ENCODE measurements at regions not wholly inside any gene's neighbourhood (a gene's known extent, or its start where the extent isn't known, plus 50 kb on each side); places are given as distances from the start of the nearest gene placed in this dataset.
"Not testable (repeated sequence)": the region's sequence is repeated elsewhere in the genome, so short reads cannot be mapped to it uniquely, and the experiment has no call there.

DNA sequence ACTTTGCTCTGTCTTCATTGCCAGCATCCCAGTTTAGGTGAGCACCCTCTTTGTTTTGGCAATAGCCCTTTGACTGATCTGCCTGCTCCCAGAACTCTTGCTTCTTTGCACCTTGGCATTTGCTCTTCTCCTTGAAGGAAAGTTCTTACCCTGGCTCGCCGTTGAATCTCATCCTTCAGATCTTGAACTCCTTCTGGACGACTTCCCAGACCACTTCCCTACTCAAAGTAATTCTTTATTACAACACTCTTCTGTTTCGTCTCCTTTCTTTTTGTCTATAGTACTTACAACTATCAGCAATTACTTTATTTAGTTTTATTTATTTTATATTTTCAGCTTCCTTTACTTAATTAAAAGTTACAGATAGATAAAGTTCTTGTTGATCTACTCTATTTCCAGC lies 1510.1 kb downstream of the MAT2B start:
- H3K36me3 ChIP-seq (ENCODE audit: control insufficient read depth, insufficient read depth, low read length): no peaks in the 10 kb centered on the region
- H3K27me3 ChIP-seq (ENCODE audit: control insufficient read depth, insufficient read depth, low read length, poor library complexity, severe bottlenecking): no peaks in the 10 kb centered on the region
- H3K9me3 ChIP-seq (ENCODE audit: control insufficient read depth, low read length): no peaks in the 10 kb centered on the region
- H3K4me1 ChIP-seq (ENCODE audit: control insufficient read depth, insufficient read depth, low read length): no peaks in the 10 kb centered on the region
- H3K4me3 ChIP-seq (ENCODE audit: insufficient read depth, low read depth, low read length): no peak overlapping the region
- no peak overlapping the region for H3K27ac ChIP-seq (ENCODE audit: insufficient read depth, low read depth, low read length, poor library complexity, severe bottlenecking)
- WGBS, 2 experiments: 90 to 96% methylated on average over 3 of the region's 4 CpGs

GRCh38 chr5:165026971-165027370 lies 1521.6 kb downstream of the MAT2B start:
- H3K4me3 ChIP-seq (ENCODE audit: insufficient read depth, low read depth, low read length): no peak overlapping the region
- H3K4me1 ChIP-seq (ENCODE audit: control insufficient read depth, insufficient read depth, low read length): no peaks in the 10 kb centered on the region
- no peaks in the 10 kb centered on the region for H3K9me3 ChIP-seq (ENCODE audit: control insufficient read depth, low read length)
- no peaks in the 10 kb centered on the region for H3K36me3 ChIP-seq (ENCODE audit: control insufficient read depth, insufficient read depth, low read length)
- no peak overlapping the region for H3K27ac ChIP-seq (ENCODE audit: insufficient read depth, low read depth, low read length, poor library complexity, severe bottlenecking)
- no peaks in the 10 kb centered on the region for H3K27me3 ChIP-seq (ENCODE audit: control insufficient read depth, insufficient read depth, low read length, poor library complexity, severe bottlenecking)
- WGBS, 2 experiments: 96 to 100% methylated on average over 1 of the region's 1 CpG

DNA sequence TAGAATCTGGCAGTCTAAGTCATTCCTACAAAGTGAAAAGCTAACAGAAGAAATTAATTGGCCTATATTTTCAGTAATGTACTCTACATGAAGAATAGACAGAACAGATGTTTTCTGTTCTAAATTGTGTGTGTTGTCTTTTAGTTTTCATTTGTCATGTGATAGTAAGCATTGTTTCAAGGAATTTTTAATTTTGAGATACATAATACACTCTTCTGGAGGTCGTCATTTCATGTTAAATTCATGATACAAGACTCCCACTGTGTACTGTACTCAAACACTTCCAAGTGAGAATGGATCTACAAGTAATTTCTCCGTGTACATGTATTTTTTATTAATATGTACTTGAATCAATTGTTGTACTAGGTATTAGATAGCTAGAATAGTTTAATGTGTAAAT lies 1522.9 kb downstream of the MAT2B start:
- Histone ChIP-seq H3K27ac (ENCODE audit: insufficient read depth, low read depth, low read length, poor library complexity, severe bottlenecking) (no peak overlapping the region), H3K9me3 (ENCODE audit: control insufficient read depth, low read length) (no peaks in the 10 kb centered on the region), H3K36me3 (ENCODE audit: control insufficient read depth, insufficient read depth, low read length) (no peaks in the 10 kb centered on the region), H3K4me3 (ENCODE audit: insufficient read depth, low read depth, low read length) (no peak overlapping the region), H3K27me3 (ENCODE audit: control insufficient read depth, insufficient read depth, low read length, poor library complexity, severe bottlenecking) (no peaks in the 10 kb centered on the region), H3K4me1 (ENCODE audit: control insufficient read depth, insufficient read depth, low read length) (no peaks in the 10 kb centered on the region)
- 89% methylated on average over 1 of the region's 2 CpGs; no CpG with 5 or more reads in 1 of the 2 experiments for WGBS, 2 experiments

- H3K27me3 ChIP-seq (ENCODE audit: control insufficient read depth, insufficient read depth, low read length, poor library complexity, severe bottlenecking): no peaks in the 10 kb centered on the region
- H3K4me3 ChIP-seq (ENCODE audit: insufficient read depth, low read depth, low read length): no peak overlapping the region
- no peaks in the 10 kb centered on the region for H3K36me3 ChIP-seq (ENCODE audit: control insufficient read depth, insufficient read depth, low read length)
- H3K4me1 ChIP-seq (ENCODE audit: control insufficient read depth, insufficient read depth, low read length): no peaks in the 10 kb centered on the region
- H3K27ac ChIP-seq (ENCODE audit: insufficient read depth, low read depth, low read length, poor library complexity, severe bottlenecking): no peak overlapping the region
- 73 to 84% methylated on average over 1 to 3 of the region's 3 CpGs for WGBS, 2 experiments
- no peaks in the 10 kb centered on the region for H3K9me3 ChIP-seq (ENCODE audit: control insufficient read depth, low read length)
Measured at GRCh38 chr5:165029099-165029870, 1523.9 kb downstream of the MAT2B start.

- WGBS, 2 experiments: 93 to 95% methylated on average over 1 of the region's 1 CpG
- no peaks in the 10 kb centered on the region for H3K4me1 ChIP-seq (ENCODE audit: control insufficient read depth, insufficient read depth, low read length)
- H3K4me3 ChIP-seq (ENCODE audit: insufficient read depth, low read depth, low read length): no peak overlapping the region
- H3K27me3 ChIP-seq (ENCODE audit: control insufficient read depth, insufficient read depth, low read length, poor library complexity, severe bottlenecking): no peaks in the 10 kb centered on the region
- H3K27ac ChIP-seq (ENCODE audit: insufficient read depth, low read depth, low read length, poor library complexity, severe bottlenecking): no peak overlapping the region
- no peaks in the 10 kb centered on the region for H3K9me3 ChIP-seq (ENCODE audit: control insufficient read depth, low read length)
- H3K36me3 ChIP-seq (ENCODE audit: control insufficient read depth, insufficient read depth, low read length): no peaks in the 10 kb centered on the region
Measured at GRCh38 chr5:165030971-165031370, 1525.6 kb downstream of the MAT2B start.

DNA sequence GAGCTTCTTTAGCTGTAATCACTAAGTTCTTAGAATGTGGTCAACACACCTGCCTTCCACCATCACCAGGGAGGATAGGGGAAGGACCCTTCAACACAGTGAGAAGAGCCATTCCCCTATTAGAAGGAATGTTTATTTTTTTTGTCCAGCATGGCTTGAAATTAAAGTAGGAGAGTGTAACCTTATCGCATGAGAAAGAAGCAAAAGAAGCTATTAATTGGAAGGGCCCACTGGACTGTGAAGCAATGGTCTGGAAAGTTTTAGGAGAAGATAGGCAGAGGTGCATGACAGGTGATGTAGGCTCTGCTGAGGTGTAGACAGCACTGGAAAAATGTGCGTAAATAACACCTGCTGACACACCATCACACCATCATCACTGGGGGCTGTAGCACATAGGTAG lies 1526.0 kb downstream of the MAT2B start:
- H3K9me3 ChIP-seq (ENCODE audit: control insufficient read depth, low read length): no peaks in the 10 kb centered on the region
- H3K4me3 ChIP-seq (ENCODE audit: insufficient read depth, low read depth, low read length): no peak overlapping the region
- no peaks in the 10 kb centered on the region for H3K36me3 ChIP-seq (ENCODE audit: control insufficient read depth, insufficient read depth, low read length)
- H3K27me3 ChIP-seq (ENCODE audit: control insufficient read depth, insufficient read depth, low read length, poor library complexity, severe bottlenecking): no peaks in the 10 kb centered on the region
- no peaks in the 10 kb centered on the region for H3K4me1 ChIP-seq (ENCODE audit: control insufficient read depth, insufficient read depth, low read length)
- 88 to 97% methylated on average over 2 of the region's 2 CpGs for WGBS, 2 experiments
- no peak overlapping the region for H3K27ac ChIP-seq (ENCODE audit: insufficient read depth, low read depth, low read length, poor library complexity, severe bottlenecking)

DNA sequence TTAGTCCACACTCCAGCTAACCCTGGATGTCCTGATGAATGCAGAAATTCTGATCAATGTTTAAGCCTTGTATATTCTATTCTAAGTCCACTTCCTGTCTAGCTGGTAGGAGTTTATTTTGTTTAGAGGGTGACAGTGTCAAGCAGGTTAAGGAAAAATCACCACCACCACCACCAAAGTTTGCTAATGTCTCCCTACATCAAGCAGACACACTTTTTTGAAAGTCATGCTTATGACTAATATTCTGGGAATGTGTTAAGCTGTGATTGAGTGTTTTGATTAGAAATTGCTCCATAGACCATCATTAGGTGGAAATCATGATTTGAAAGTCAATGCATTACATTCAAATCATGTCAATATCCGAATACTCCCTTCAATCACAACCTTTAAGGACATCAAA lies 1530.1 kb downstream of the MAT2B start:
- Histone ChIP-seq H3K36me3 (ENCODE audit: control insufficient read depth, insufficient read depth, low read length) (no peaks in the 10 kb centered on the region), H3K4me3 (ENCODE audit: insufficient read depth, low read depth, low read length) (no peak overlapping the region), H3K9me3 (ENCODE audit: control insufficient read depth, low read length) (no peaks in the 10 kb centered on the region), H3K27ac (ENCODE audit: insufficient read depth, low read depth, low read length, poor library complexity, severe bottlenecking) (no peak overlapping the region), H3K4me1 (ENCODE audit: control insufficient read depth, insufficient read depth, low read length) (no peaks in the 10 kb centered on the region), H3K27me3 (ENCODE audit: control insufficient read depth, insufficient read depth, low read length, poor library complexity, severe bottlenecking) (no peaks in the 10 kb centered on the region)
- WGBS, 2 experiments: 100% methylated on average over 1 of the region's 1 CpG; no CpG with 5 or more reads in 1 of the 2 experiments

DNA sequence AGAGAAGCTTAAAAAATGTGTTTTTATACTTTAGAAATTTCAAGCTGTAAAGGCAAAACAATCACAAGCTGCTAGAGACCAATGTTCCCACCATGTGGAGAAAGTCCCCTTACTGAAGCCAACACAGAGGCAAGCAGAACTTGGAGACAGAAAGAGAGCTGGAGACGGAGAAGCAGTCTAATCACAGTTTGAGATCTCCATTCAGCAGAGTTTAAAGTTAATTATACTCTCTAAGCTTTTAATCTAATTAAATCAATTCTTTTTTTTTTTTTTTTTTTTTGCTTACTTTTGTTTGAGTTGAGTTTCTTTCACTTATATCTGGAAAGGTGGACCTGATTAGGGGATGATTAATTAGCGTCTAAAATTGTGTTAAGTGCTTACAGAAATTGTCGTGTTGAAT lies 1534.3 kb downstream of the MAT2B start:
- WGBS, 2 experiments: 82 to 93% methylated on average over 2 to 3 of the region's 3 CpGs

DNA sequence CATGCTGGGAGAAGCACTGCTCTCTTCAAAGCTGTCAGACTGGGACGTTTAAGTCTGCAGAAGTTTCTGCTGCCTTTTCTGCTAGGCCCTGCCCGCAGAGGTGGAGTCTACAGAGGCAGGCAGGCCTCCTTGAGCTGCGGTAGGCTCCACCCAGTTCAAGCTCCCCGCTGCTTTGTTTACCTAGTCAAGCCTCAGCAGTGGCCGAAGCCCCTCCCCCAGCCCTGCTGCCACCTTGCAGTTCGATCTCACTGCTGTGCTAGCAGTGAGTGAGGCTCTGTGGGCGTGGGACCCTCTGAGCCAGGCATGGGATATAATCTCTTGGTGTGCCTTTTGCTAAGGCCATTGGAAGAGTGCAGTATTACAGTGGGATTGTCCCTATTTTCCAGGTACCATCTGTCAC lies 1540.5 kb downstream of the MAT2B start:
- H3K4me3 ChIP-seq (ENCODE audit: insufficient read depth, low read depth, low read length); H3K9me3 ChIP-seq (ENCODE audit: control insufficient read depth, low read length); H3K36me3 ChIP-seq (ENCODE audit: control insufficient read depth, insufficient read depth, low read length); H3K27me3 ChIP-seq (ENCODE audit: control insufficient read depth, insufficient read depth, low read length, poor library complexity, severe bottlenecking); H3K4me1 ChIP-seq (ENCODE audit: control insufficient read depth, insufficient read depth, low read length); H3K27ac ChIP-seq (ENCODE audit: insufficient read depth, low read depth, low read length, poor library complexity, severe bottlenecking): not testable (repeated sequence)
- 88 to 94% methylated on average over 7 of the region's 7 CpGs for WGBS, 2 experiments

More for the DNA sequence above, 1534.3 kb downstream of the MAT2B start:
- no peak overlapping the region for H3K27ac ChIP-seq (ENCODE audit: insufficient read depth, low read depth, low read length, poor library complexity, severe bottlenecking)
- H3K36me3 ChIP-seq (ENCODE audit: control insufficient read depth, insufficient read depth, low read length): no peaks in the 10 kb centered on the region
- no peaks in the 10 kb centered on the region for H3K9me3 ChIP-seq (ENCODE audit: control insufficient read depth, low read length)
- no peaks in the 10 kb centered on the region for H3K27me3 ChIP-seq (ENCODE audit: control insufficient read depth, insufficient read depth, low read length, poor library complexity, severe bottlenecking)
- H3K4me3 ChIP-seq (ENCODE audit: insufficient read depth, low read depth, low read length): no peak overlapping the region
- no peaks in the 10 kb centered on the region for H3K4me1 ChIP-seq (ENCODE audit: control insufficient read depth, insufficient read depth, low read length)

DNA sequence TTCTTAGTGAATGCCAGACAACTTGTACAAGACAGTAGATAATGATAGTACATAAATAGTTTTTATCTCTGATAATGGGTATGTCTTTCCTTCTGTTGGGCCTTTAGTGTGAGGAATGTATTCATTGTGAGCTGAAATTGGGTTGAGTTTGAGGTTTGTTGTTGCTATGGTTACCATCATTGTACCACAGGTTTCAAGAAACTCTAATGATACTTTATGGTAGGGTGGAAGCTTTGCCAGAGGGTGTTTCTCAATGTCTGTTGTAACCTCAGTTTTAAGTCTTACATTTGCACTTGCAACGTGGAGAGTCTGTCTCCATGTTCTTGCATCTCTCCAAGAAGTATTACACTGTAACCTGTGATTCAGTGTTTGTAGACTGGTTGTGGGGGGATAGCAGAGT lies 1550.1 kb downstream of the MAT2B start:
- no peak overlapping the region for H3K4me3 ChIP-seq (ENCODE audit: insufficient read depth, low read depth, low read length)
- 83 to 100% methylated on average over 1 of the region's 1 CpG for WGBS, 2 experiments
- H3K4me1 ChIP-seq (ENCODE audit: control insufficient read depth, insufficient read depth, low read length): no peaks in the 10 kb centered on the region
- no peaks in the 10 kb centered on the region for H3K9me3 ChIP-seq (ENCODE audit: control insufficient read depth, low read length)
- no peaks in the 10 kb centered on the region for H3K27me3 ChIP-seq (ENCODE audit: control insufficient read depth, insufficient read depth, low read length, poor library complexity, severe bottlenecking)
- H3K27ac ChIP-seq (ENCODE audit: insufficient read depth, low read depth, low read length, poor library complexity, severe bottlenecking): no peak overlapping the region
- no peaks in the 10 kb centered on the region for H3K36me3 ChIP-seq (ENCODE audit: control insufficient read depth, insufficient read depth, low read length)

All from ectodermal cell (in vitro differentiated cells).